Thyroid gland (tissue), 4 donors: ENCODE measurements at regions not wholly inside any gene's neighbourhood (a gene's known extent, or its start where the extent isn't known, plus 50 kb on each side); places are given as distances from the start of the nearest gene placed in this dataset.

Experiments used
- DNase-seq, 2 donors: peaks; one replicate each; pipeline ENCODE4 v3.0.0-alpha.2; 2019
- H3K27ac ChIP-seq, 3 donors: fragments of 200-600 bp; sonication (generic); 1 replicate in 2 of 3; 2 replicates in 1 of 3; pipeline ENCODE4 v1.5.1; 2016 to 2019; ENCODE audit warnings: mild to moderate bottlenecking in 1 of 3, moderate library complexity in 1 of 3
- H3K27me3 ChIP-seq: fragments of 200-600 bp; sonication (generic); one replicate; pipeline ENCODE4 v1.5.1; 2019
- H3K36me3 ChIP-seq, 2 donors: fragments of 200-600 bp; sonication (generic); one replicate each; pipeline ENCODE4 v1.5.1; 2016 to 2019
- H3K4me1 ChIP-seq, 2 donors: fragments of 200-600 bp; sonication (generic); one replicate each; pipeline ENCODE4 v1.5.1; 2017 to 2019
- H3K4me3 ChIP-seq, 3 donors: fragments of 200-600 bp; sonication (generic); replicated peaks in 1 of 3; 1 replicate in 2 of 3; 2 replicates in 1 of 3; pipeline ENCODE4 v1.5.1; 2016; ENCODE audit warnings: mild to moderate bottlenecking in 1 of 3
- H3K9me3 ChIP-seq: fragments of 200-600 bp; sonication (generic); one replicate; pipeline ENCODE4 v1.5.1; 2017
- CTCF ChIP-seq, 6 experiments: fragments of 200-600 bp in 3 of 6; fragments of 450-650 bp in 3 of 6; sonication (generic) in 3 of 6; IDR thresholded peaks; one replicate each; pipeline ENCODE4 v1.5.1; 2016 to 2019; ENCODE audit warnings: antibody characterized with exemption in 6 of 6, mild to moderate bottlenecking in 2 of 6, inconsistent platforms in 1 of 6, moderate library complexity in 1 of 6
- POLR2A ChIP-seq, 2 donors: fragments of 450-650 bp; IDR thresholded peaks; one replicate each; pipeline ENCODE4 v1.6.1; 2017; ENCODE audit warnings: antibody characterized with exemption in 2 of 2, mild to moderate bottlenecking in 2 of 2, moderate library complexity in 1 of 2
- WGBS, 2 donors: methylation state at CpG; one replicate each; pipeline ENCODE4 v1.1.5; 2017; 5-methylcytosine and 5-hydroxymethylcytosine counted together
- intact Hi-C: fragments of 100-400 bp; cut with DNase I; formaldehyde crosslinking; loops from one replicate; pipeline ENCODE4 v1.15.1; 2023

- TF ChIP-seq CTCF (IDR thresholded peaks at IDR 0.05) (no peak), POLR2A (IDR thresholded peaks at IDR 0.05) (no peak)
- intact Hi-C loops: no loop called here
- Histone ChIP-seq H3K9me3 (no peaks in the 10 kb centered on the region), H3K36me3 (no peaks in the 10 kb centered on the region), H3K27me3 (no peaks in the 10 kb centered on the region), H3K4me3 (no peak overlapping the region), H3K4me1 (no peaks in the 10 kb centered on the region), H3K27ac (no peak overlapping the region)
- no peak for DNase-seq
- whole genome bisulfite sequencing, 2 donors: 89% methylated on average over 3 of the region's 3 CpGs
Observed at GRCh38 chr5:39977066-39977655, 552.4 kb upstream of the DAB2 start.

- no peak for DNase-seq
- no peak overlapping the region for H3K4me3 ChIP-seq
- no peak overlapping the region for H3K27ac ChIP-seq
- H3K27me3 ChIP-seq: no peaks in the 10 kb centered on the region
- no peaks in the 10 kb centered on the region for H3K36me3 ChIP-seq
- no peak for TF ChIP-seq POLR2A (IDR thresholded peaks at IDR 0.05)
- TF ChIP-seq CTCF (IDR thresholded peaks at IDR 0.05): no peak
- intact Hi-C loops: no loop called here
- H3K4me1 ChIP-seq: no peaks in the 10 kb centered on the region
- no peaks in the 10 kb centered on the region for H3K9me3 ChIP-seq
- 90 to 93% methylated on average over 2 of the region's 2 CpGs for WGBS, 2 donors
Observed at GRCh38 chr5:39970117-39970798, 545.5 kb upstream of the DAB2 start.

GRCh38 chr5:39968381-39968780 is 543.6 kb upstream of the DAB2 start:
- Histone ChIP-seq H3K9me3 (no peaks in the 10 kb centered on the region), H3K4me3 (no peak overlapping the region), H3K4me1 (no peaks in the 10 kb centered on the region), H3K27me3 (no peaks in the 10 kb centered on the region), H3K36me3 (no peaks in the 10 kb centered on the region), H3K27ac (no peak overlapping the region)
- 79 to 88% methylated on average over 2 of the region's 2 CpGs for WGBS, 2 donors
- DNase-seq: no peak
- TF ChIP-seq CTCF (IDR thresholded peaks at IDR 0.05): no peak
- no peak for TF ChIP-seq POLR2A (IDR thresholded peaks at IDR 0.05)
- intact Hi-C loops: no loop called here

GRCh38 chr5:39955156-39955555 is 530.4 kb upstream of the DAB2 start:
- no peak for DNase-seq
- Histone ChIP-seq H3K4me3 (no peak overlapping the region), H3K9me3 (no peaks in the 10 kb centered on the region), H3K36me3 (no peaks in the 10 kb centered on the region), H3K4me1 (no peaks in the 10 kb centered on the region), H3K27ac (no peak overlapping the region), H3K27me3 (no peaks in the 10 kb centered on the region)
- no peak for TF ChIP-seq CTCF (IDR thresholded peaks at IDR 0.05)
- no peak for TF ChIP-seq POLR2A (IDR thresholded peaks at IDR 0.05)
- 82 to 90% methylated on average over 2 of the region's 2 CpGs for WGBS, 2 donors
- intact Hi-C loops: no loop called here

GRCh38 chr5:39951070-39951469 is 526.3 kb upstream of the DAB2 start:
- Histone ChIP-seq H3K4me1 (no peaks in the 10 kb centered on the region), H3K4me3 (no peak overlapping the region), H3K27ac (no peak overlapping the region), H3K36me3 (no peaks in the 10 kb centered on the region), H3K9me3 (no peaks in the 10 kb centered on the region), H3K27me3 (no peaks in the 10 kb centered on the region)
- intact Hi-C loops: no loop called here
- no peak for TF ChIP-seq POLR2A (IDR thresholded peaks at IDR 0.05)
- TF ChIP-seq CTCF (IDR thresholded peaks at IDR 0.05): no peak
- 91 to 95% methylated on average over 3 of the region's 3 CpGs for WGBS, 2 donors
- no peak for DNase-seq
